ENCODE measurements at regions not wholly inside any gene's neighbourhood (a gene's known extent, or its start where the extent isn't known, plus 50 kb on each side); places are given as distances from the start of the nearest gene placed in this dataset.

GRCh38 chr9:109935406-109936087 lies 155.5 kb downstream of the PALM2AKAP2 start:
- Mint-ChIP-seq H3K4me3 (peak overlapping the region; percentile 49), H3K36me3 (ENCODE audit: low read depth) (no peaks in the 10 kb centered on the region), H3K27ac (peak overlapping the region; percentile 85), H3K27me3 (peaks cover 5% of the 10 kb centered on the region), H3K9me3 (peaks cover 5% of the 10 kb centered on the region), H3K4me1 (peaks cover 20% of the 10 kb centered on the region)
- peak; percentile 58 for ATAC-seq (replicated peaks)

DNA sequence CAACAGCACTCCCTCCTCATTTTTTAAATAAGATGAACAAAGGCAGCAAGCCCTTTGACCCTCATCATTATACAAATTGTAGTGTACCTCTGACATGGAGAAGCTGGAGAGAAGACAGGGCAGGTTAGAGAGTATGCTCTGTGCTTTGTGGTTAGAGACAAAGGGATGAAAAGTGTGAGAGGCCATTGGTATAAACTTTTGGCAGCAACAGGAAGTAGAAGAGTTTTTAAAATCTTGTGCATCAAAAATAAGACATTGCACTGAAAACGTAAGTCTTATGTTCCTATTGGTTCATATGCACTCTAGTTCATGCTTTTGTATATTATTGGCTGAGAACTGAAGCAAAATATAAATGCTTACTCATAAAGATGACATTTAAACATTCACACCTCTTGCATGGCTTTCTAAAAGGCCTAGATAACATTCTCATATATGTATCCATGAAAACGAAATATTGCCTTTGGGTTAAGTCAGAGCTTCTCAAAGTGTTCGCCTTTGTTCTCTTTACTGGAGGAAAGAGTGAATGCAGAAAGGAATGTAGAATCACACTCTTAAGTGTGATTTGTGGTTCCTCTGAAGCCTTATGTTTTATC lies 158.0 kb downstream of the PALM2AKAP2 start:
- no peaks in the 10 kb centered on the region for H3K36me3 Mint-ChIP-seq (ENCODE audit: low read depth)
- H3K4me3 Mint-ChIP-seq = no peak overlapping the region
- peaks cover 5% of the 10 kb centered on the region for H3K9me3 Mint-ChIP-seq
- H3K4me1 Mint-ChIP-seq = peaks cover 20% of the 10 kb centered on the region
- no peak overlapping the region for H3K27ac Mint-ChIP-seq
- peaks cover 3% of the 10 kb centered on the region for H3K27me3 Mint-ChIP-seq
- ATAC-seq (replicated peaks) = no peak

DNA sequence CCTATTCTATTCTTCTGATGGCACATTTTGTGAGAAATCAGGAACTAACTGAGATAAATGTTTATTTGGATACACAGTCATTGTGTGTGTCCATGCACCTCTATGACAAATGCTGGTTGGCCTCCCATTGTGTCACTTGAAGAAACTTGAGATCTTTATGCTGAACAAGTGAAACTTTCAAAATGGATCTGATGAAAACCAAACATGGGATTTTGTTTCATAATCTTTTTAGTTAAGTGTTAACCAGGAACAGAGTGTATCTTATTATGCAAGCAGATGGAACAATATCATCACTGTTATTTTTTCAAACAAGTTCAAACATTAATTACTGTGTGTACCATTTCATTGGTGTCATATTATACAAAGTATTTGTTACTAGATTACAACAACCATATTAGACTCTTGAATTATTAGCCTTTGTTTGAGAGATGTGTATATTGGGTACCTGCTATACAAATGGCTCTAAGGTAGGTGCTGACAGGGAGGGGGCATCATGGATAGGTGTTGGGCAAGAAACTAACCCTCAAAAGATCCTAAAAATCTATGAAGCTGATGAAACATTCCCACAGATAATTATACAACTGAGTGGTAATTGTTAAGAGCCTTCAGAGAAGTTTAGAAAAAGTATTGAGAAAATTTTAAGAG lies 159.8 kb downstream of the PALM2AKAP2 start:
- Mint-ChIP-seq H3K9me3 (peaks cover 6% of the 10 kb centered on the region), H3K27ac (no peak overlapping the region), H3K4me3 (no peak overlapping the region), H3K36me3 (ENCODE audit: low read depth) (no peaks in the 10 kb centered on the region), H3K27me3 (peaks cover 8% of the 10 kb centered on the region), H3K4me1 (peaks cover 12% of the 10 kb centered on the region)
- ATAC-seq (replicated peaks) = no peak

GRCh38 chr9:109940561-109940960 lies 160.6 kb downstream of the PALM2AKAP2 start:
- H3K27me3 Mint-ChIP-seq = peaks cover 8% of the 10 kb centered on the region
- H3K4me3 Mint-ChIP-seq = no peak overlapping the region
- no peaks in the 10 kb centered on the region for H3K36me3 Mint-ChIP-seq (ENCODE audit: low read depth)
- peaks cover 6% of the 10 kb centered on the region for H3K9me3 Mint-ChIP-seq
- H3K4me1 Mint-ChIP-seq = peaks cover 10% of the 10 kb centered on the region
- no peak for ATAC-seq (replicated peaks)
- no peak overlapping the region for H3K27ac Mint-ChIP-seq

GRCh38 chr9:109941771-109942170 lies 161.8 kb downstream of the PALM2AKAP2 start:
- Mint-ChIP-seq H3K36me3 (ENCODE audit: low read depth) (no peaks in the 10 kb centered on the region), H3K9me3 (peaks cover 6% of the 10 kb centered on the region), H3K4me3 (no peak overlapping the region), H3K4me1 (peaks cover 6% of the 10 kb centered on the region), H3K27me3 (peaks cover 8% of the 10 kb centered on the region), H3K27ac (no peak overlapping the region)
- no peak for ATAC-seq (replicated peaks)

GRCh38 chr9:109945573-109945972 lies 165.6 kb downstream of the PALM2AKAP2 start:
- no peak for ATAC-seq (replicated peaks)
- no peak overlapping the region for H3K4me3 Mint-ChIP-seq
- no peaks in the 10 kb centered on the region for H3K36me3 Mint-ChIP-seq (ENCODE audit: low read depth)
- peaks cover 5% of the 10 kb centered on the region for H3K27me3 Mint-ChIP-seq
- peaks cover 4% of the 10 kb centered on the region for H3K4me1 Mint-ChIP-seq
- H3K9me3 Mint-ChIP-seq = peaks cover 6% of the 10 kb centered on the region
- no peak overlapping the region for H3K27ac Mint-ChIP-seq

GRCh38 chr9:109948453-109948852 lies 168.5 kb downstream of the PALM2AKAP2 start:
- Mint-ChIP-seq H3K27ac (no peak overlapping the region), H3K27me3 (peaks cover 4% of the 10 kb centered on the region), H3K9me3 (peaks cover 5% of the 10 kb centered on the region), H3K36me3 (ENCODE audit: low read depth) (no peaks in the 10 kb centered on the region), H3K4me3 (no peak overlapping the region), H3K4me1 (peaks cover 19% of the 10 kb centered on the region)
- ATAC-seq (replicated peaks) = no peak

DNA sequence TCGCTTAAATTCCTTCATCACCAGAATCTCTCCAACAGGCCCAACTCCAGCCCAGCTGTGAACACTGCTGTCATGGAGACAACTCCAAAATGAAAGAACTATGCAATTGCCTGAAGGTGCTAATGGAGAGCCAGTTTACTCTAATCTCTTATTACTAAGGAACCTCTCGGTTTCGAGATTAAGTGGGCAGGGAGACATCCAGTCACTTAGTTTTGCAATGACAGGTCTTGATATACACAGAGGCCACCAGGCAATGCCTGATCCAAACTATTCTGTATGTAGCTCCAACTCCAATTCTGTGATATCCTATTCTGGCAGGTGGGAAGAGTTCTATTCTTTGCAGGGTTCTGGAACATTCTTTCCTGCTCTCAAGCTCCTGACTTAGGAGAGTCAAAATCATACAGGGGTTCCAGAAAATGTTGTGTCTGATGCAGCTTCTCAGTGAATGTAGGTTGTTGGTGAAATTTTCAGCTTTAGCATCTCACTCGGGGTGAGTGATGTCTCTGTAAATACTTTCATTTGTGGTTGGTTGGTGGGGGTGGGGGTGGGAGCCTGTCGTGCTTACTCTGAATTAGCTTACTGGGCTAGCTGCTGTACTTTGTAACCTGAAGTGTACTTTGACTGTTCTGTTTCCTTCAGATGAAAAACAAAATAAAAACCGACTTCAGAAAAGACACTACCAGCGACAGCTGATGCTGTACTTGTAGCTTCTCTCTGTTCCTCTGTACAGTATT lies 170.9 kb downstream of the PALM2AKAP2 start:
- peak overlapping the region; percentile 94 for H3K27ac Mint-ChIP-seq
- H3K4me1 Mint-ChIP-seq = peaks cover 19% of the 10 kb centered on the region
- peak overlapping the region; percentile 66 for H3K4me3 Mint-ChIP-seq
- H3K36me3 Mint-ChIP-seq (ENCODE audit: low read depth) = no peaks in the 10 kb centered on the region
- no peaks in the 10 kb centered on the region for H3K9me3 Mint-ChIP-seq
- H3K27me3 Mint-ChIP-seq = no peaks in the 10 kb centered on the region
- ATAC-seq (replicated peaks) = peak; percentile 96

DNA sequence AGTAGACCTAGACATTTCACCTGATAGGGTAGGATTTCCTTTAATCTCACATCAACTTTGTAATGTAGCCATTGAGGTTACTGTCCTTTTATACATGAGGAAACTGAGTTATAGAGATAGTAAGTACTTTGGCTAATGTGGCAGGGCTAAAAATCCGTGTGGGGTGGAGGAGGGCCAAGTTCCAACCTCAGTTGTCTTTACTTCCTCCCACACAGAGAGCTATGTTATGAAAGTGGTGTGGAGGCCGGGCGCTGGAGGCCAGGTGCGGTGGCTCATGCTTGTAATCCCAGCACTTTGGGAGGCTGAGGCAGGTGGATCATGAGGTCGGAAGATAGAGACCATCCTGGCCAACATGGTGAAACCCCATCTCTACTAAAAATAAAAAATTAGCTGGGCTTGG lies 173.3 kb downstream of the PALM2AKAP2 start:
- ATAC-seq (replicated peaks) = no peak
- Mint-ChIP-seq H3K4me1 (peaks cover 23% of the 10 kb centered on the region), H3K27ac (no peak overlapping the region), H3K36me3 (ENCODE audit: low read depth) (no peaks in the 10 kb centered on the region), H3K27me3 (peaks cover 3% of the 10 kb centered on the region), H3K9me3 (no peaks in the 10 kb centered on the region), H3K4me3 (no peak overlapping the region)

GRCh38 chr9:109953813-109954497 lies 174.0 kb downstream of the PALM2AKAP2 start:
- Mint-ChIP-seq H3K36me3 (ENCODE audit: low read depth) (no peaks in the 10 kb centered on the region), H3K4me3 (no peak overlapping the region), H3K9me3 (no peaks in the 10 kb centered on the region), H3K4me1 (peaks cover 23% of the 10 kb centered on the region), H3K27ac (no peak overlapping the region), H3K27me3 (peaks cover 3% of the 10 kb centered on the region)
- no peak for ATAC-seq (replicated peaks)

- no peak for ATAC-seq (replicated peaks)
- Mint-ChIP-seq H3K27ac (no peak overlapping the region), H3K4me1 (peaks cover 20% of the 10 kb centered on the region), H3K9me3 (no peaks in the 10 kb centered on the region), H3K36me3 (ENCODE audit: low read depth) (no peaks in the 10 kb centered on the region), H3K4me3 (no peak overlapping the region), H3K27me3 (peaks cover 3% of the 10 kb centered on the region)
Measured at GRCh38 chr9:109956717-109957440, 176.9 kb downstream of the PALM2AKAP2 start.

GRCh38 chr9:109959679-109960078 lies 179.7 kb downstream of the PALM2AKAP2 start:
- Mint-ChIP-seq H3K9me3 (no peaks in the 10 kb centered on the region), H3K27me3 (peaks cover 3% of the 10 kb centered on the region), H3K4me1 (peaks cover 22% of the 10 kb centered on the region), H3K27ac (no peak overlapping the region), H3K4me3 (no peak overlapping the region), H3K36me3 (ENCODE audit: low read depth) (no peaks in the 10 kb centered on the region)
- no peak for ATAC-seq (replicated peaks)

- ATAC-seq (replicated peaks) = no peak
- H3K9me3 Mint-ChIP-seq = no peaks in the 10 kb centered on the region
- peaks cover 22% of the 10 kb centered on the region for H3K4me1 Mint-ChIP-seq
- H3K27ac Mint-ChIP-seq = no peak overlapping the region
- H3K36me3 Mint-ChIP-seq (ENCODE audit: low read depth) = no peaks in the 10 kb centered on the region
- H3K27me3 Mint-ChIP-seq = peaks cover 3% of the 10 kb centered on the region
- H3K4me3 Mint-ChIP-seq = no peak overlapping the region
Measured at GRCh38 chr9:109961626-109962025, 181.6 kb downstream of the PALM2AKAP2 start.

GRCh38 chr9:109962215-109962614 lies 182.2 kb downstream of the PALM2AKAP2 start:
- Mint-ChIP-seq H3K27ac (no peak overlapping the region), H3K27me3 (no peaks in the 10 kb centered on the region), H3K4me3 (no peak overlapping the region), H3K9me3 (no peaks in the 10 kb centered on the region), H3K36me3 (ENCODE audit: low read depth) (no peaks in the 10 kb centered on the region), H3K4me1 (peaks cover 22% of the 10 kb centered on the region)
- ATAC-seq (replicated peaks) = no peak

Data from activated T-helper 17 cell treated with anti-CD3 and anti-CD28 coated beads, Interleukin-2, amount 50 U/mL, for 72 hours (primary cell).